ENCODE measurements at regions not wholly inside any gene's neighbourhood (a gene's known extent, or its start where the extent isn't known, plus 50 kb on each side); places are given as distances from the start of the nearest gene placed in this dataset.
"Not testable (repeated sequence)": the region's sequence is repeated elsewhere in the genome, so short reads cannot be mapped to it uniquely, and the experiment has no call there.

DNA sequence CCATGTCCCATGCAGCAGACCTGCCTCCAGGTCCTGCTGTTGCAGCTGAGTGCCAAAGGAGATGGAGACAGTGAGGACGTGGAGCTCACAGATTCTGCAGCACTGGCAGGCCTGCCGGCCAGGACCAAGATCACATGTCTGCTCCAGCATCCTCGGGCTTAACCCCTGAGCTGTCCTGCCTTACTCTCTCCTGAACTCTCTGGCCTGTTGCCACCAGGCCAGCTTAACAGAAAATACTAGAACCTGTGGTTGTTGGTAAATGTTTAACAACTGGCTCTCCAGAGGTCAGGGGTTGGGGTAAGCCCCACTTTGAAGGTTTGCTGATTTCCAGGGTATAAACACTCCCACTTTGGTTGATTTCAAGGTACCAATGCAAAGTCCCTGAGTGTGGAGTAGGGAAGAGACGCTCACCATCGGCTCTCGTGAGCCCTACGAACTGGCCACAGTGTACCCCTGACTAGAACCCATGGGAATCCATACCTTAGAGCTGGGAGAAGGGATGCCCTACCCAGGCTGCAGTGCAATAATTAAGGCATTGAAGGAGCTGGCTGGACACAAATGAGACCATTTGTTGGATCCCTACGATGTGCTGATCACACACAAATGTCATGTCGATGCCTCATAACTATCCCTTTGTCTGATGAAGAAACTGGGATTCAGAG, 147.9 kb downstream of the OR4M2 start:
- Histone ChIP-seq H3K4me3 (ENCODE audit: low read depth in 1 of 2, low read length in 2 of 2) (no peak overlapping the region), H3K27ac (ENCODE audit: low read depth, low read length) (no peak overlapping the region)

GRCh38 chr15:22229990-22230819, 149.9 kb downstream of the OR4M2 start:
- H3K4me3 ChIP-seq (ENCODE audit: low read depth in 1 of 2, low read length in 2 of 2): no peak overlapping the region
- no peaks in the 10 kb centered on the region for H3K27me3 ChIP-seq (ENCODE audit: control insufficient read depth in 1 of 2, insufficient read depth in 2 of 2, low read length in 2 of 2)
- H3K4me1 ChIP-seq (ENCODE audit: control insufficient read depth in 1 of 2, insufficient read depth in 2 of 2, low read length in 2 of 2): no peaks in the 10 kb centered on the region
- H3K9ac ChIP-seq (ENCODE audit: low read depth in 1 of 2, low read length in 2 of 2): no peak overlapping the region
- H3K9me3 ChIP-seq (ENCODE audit: control insufficient read depth in 1 of 2, low read length in 2 of 2): peaks cover 29 to 30% of the 10 kb centered on the region in 2 donors
- H3K36me3 ChIP-seq (ENCODE audit: control insufficient read depth in 1 of 2, insufficient read depth in 2 of 2, low read length in 2 of 2): no peaks in the 10 kb centered on the region
- H3K27ac ChIP-seq (ENCODE audit: low read depth, low read length): no peak overlapping the region

More for the DNA sequence above, 147.9 kb downstream of the OR4M2 start:
- Histone ChIP-seq H3K27me3 (ENCODE audit: control insufficient read depth in 1 of 2, insufficient read depth in 2 of 2, low read length in 2 of 2) (peaks cover 0 to 2% of the 10 kb centered on the region in 2 donors), H3K9ac (ENCODE audit: low read depth in 1 of 2, low read length in 2 of 2) (no peak overlapping the region), H3K36me3 (ENCODE audit: control insufficient read depth in 1 of 2, insufficient read depth in 2 of 2, low read length in 2 of 2) (no peaks in the 10 kb centered on the region), H3K4me1 (ENCODE audit: control insufficient read depth in 1 of 2, insufficient read depth in 2 of 2, low read length in 2 of 2) (no peaks in the 10 kb centered on the region), H3K9me3 (ENCODE audit: control insufficient read depth in 1 of 2, low read length in 2 of 2) (peaks cover 25 to 32% of the 10 kb centered on the region in 2 donors)

DNA sequence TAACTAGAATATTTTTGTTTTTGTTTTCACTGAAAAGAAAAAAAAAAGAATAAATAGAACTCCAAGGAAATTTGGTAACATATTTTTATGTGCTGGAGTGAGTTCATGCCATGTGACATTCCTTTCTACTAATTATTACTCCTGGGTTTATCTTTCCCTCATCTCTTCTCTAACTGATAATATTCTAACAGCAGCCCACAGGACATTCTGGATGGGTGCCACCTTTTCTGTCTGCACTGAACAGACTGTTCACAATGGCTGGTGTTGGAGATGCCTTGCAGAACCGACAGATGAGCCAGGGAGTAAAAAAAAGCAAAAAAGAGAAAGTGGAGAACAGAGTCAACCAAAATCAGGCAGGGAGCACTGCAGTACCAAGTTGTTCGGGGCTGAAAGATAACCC, 151.3 kb downstream of the OR4M2 start:
- Histone ChIP-seq H3K27me3 (ENCODE audit: control insufficient read depth in 1 of 2, insufficient read depth in 2 of 2, low read length in 2 of 2) (no peaks in the 10 kb centered on the region), H3K36me3 (ENCODE audit: control insufficient read depth in 1 of 2, insufficient read depth in 2 of 2, low read length in 2 of 2) (no peaks in the 10 kb centered on the region), H3K4me1 (ENCODE audit: control insufficient read depth in 1 of 2, insufficient read depth in 2 of 2, low read length in 2 of 2) (no peaks in the 10 kb centered on the region), H3K27ac (ENCODE audit: low read depth, low read length) (no peak overlapping the region), H3K9ac (ENCODE audit: low read depth in 1 of 2, low read length in 2 of 2) (no peak overlapping the region), H3K4me3 (ENCODE audit: low read depth in 1 of 2, low read length in 2 of 2) (no peak overlapping the region), H3K9me3 (ENCODE audit: control insufficient read depth in 1 of 2, low read length in 2 of 2) (peaks cover 28 to 32% of the 10 kb centered on the region in 2 donors)

DNA sequence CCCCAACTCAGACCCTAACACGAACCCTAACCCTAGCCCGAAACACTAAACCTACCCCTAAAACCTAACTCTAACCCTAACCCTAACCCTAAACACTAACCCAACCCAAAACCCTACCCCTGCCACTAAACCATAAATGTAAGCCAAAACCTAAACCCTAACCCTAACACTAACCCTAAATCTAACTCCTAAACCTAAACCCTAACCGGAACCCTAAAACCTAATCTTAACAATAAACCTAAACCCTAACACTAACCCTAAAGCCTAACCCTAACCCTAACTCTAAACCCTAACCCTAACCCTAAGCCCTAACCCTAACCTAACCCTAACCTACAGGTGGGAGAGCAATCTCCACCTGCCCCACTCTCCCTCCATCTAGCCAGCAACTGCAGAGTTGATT, 152.3 kb downstream of the OR4M2 start:
- Histone ChIP-seq H3K27ac (ENCODE audit: low read depth, low read length) (no peak overlapping the region), H3K9me3 (ENCODE audit: control insufficient read depth in 1 of 2, low read length in 2 of 2) (peaks cover 24 to 30% of the 10 kb centered on the region in 2 donors), H3K4me1 (ENCODE audit: control insufficient read depth in 1 of 2, insufficient read depth in 2 of 2, low read length in 2 of 2) (no peaks in the 10 kb centered on the region), H3K9ac (ENCODE audit: low read depth in 1 of 2, low read length in 2 of 2) (no peak overlapping the region), H3K4me3 (ENCODE audit: low read depth in 1 of 2, low read length in 2 of 2) (no peak overlapping the region), H3K36me3 (ENCODE audit: control insufficient read depth in 1 of 2, insufficient read depth in 2 of 2, low read length in 2 of 2) (no peaks in the 10 kb centered on the region), H3K27me3 (ENCODE audit: control insufficient read depth in 1 of 2, insufficient read depth in 2 of 2, low read length in 2 of 2) (no peaks in the 10 kb centered on the region)

GRCh38 chr15:22235261-22235930, 155.1 kb downstream of the OR4M2 start:
- H3K4me1 ChIP-seq (ENCODE audit: control insufficient read depth in 1 of 2, insufficient read depth in 2 of 2, low read length in 2 of 2); H3K27ac ChIP-seq (ENCODE audit: low read depth, low read length); H3K9ac ChIP-seq (ENCODE audit: low read depth in 1 of 2, low read length in 2 of 2); H3K36me3 ChIP-seq (ENCODE audit: control insufficient read depth in 1 of 2, insufficient read depth in 2 of 2, low read length in 2 of 2); H3K27me3 ChIP-seq (ENCODE audit: control insufficient read depth in 1 of 2, insufficient read depth in 2 of 2, low read length in 2 of 2); H3K4me3 ChIP-seq (ENCODE audit: low read depth in 1 of 2, low read length in 2 of 2): not testable (repeated sequence)
- peaks cover 20 to 26% of the 10 kb centered on the region in 2 donors for H3K9me3 ChIP-seq (ENCODE audit: control insufficient read depth in 1 of 2, low read length in 2 of 2)

DNA sequence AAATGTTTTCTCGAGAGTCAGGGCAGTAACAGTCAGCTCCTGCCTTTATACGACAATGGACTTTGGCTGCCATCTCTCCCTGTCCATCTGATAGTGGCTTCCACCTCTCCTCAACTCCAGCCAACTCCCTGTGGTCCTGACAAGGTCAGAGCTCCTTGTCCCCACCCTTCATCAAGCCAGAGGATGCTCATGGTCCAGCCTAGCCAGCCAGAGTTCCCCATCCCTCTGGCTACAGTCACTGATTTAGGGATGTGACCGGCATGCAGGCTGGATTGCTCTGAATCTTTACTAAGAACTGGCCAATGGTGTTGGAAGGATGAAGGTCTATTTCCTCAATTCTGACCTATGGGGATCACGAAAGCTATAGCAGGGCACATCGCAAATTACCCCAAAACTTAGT, 156.1 kb downstream of the OR4M2 start:
- H3K36me3 ChIP-seq (ENCODE audit: control insufficient read depth in 1 of 2, insufficient read depth in 2 of 2, low read length in 2 of 2): no peaks in the 10 kb centered on the region
- no peaks in the 10 kb centered on the region for H3K4me1 ChIP-seq (ENCODE audit: control insufficient read depth in 1 of 2, insufficient read depth in 2 of 2, low read length in 2 of 2)
- peaks cover 19 to 32% of the 10 kb centered on the region in 2 donors for H3K9me3 ChIP-seq (ENCODE audit: control insufficient read depth in 1 of 2, low read length in 2 of 2)
- H3K9ac ChIP-seq (ENCODE audit: low read depth in 1 of 2, low read length in 2 of 2): no peak overlapping the region
- H3K27ac ChIP-seq (ENCODE audit: low read depth, low read length): no peak overlapping the region
- no peak overlapping the region for H3K4me3 ChIP-seq (ENCODE audit: low read depth in 1 of 2, low read length in 2 of 2)
- H3K27me3 ChIP-seq (ENCODE audit: control insufficient read depth in 1 of 2, insufficient read depth in 2 of 2, low read length in 2 of 2): no peaks in the 10 kb centered on the region

- H3K9ac ChIP-seq (ENCODE audit: low read depth in 1 of 2, low read length in 2 of 2): no peak overlapping the region
- H3K27ac ChIP-seq (ENCODE audit: low read depth, low read length): no peak overlapping the region
- no peaks in the 10 kb centered on the region for H3K36me3 ChIP-seq (ENCODE audit: control insufficient read depth in 1 of 2, insufficient read depth in 2 of 2, low read length in 2 of 2)
- H3K9me3 ChIP-seq (ENCODE audit: control insufficient read depth in 1 of 2, low read length in 2 of 2): peaks cover 17 to 26% of the 10 kb centered on the region in 2 donors
- H3K27me3 ChIP-seq (ENCODE audit: control insufficient read depth in 1 of 2, insufficient read depth in 2 of 2, low read length in 2 of 2): no peaks in the 10 kb centered on the region
- H3K4me1 ChIP-seq (ENCODE audit: control insufficient read depth in 1 of 2, insufficient read depth in 2 of 2, low read length in 2 of 2): no peaks in the 10 kb centered on the region
- no peak overlapping the region for H3K4me3 ChIP-seq (ENCODE audit: low read depth in 1 of 2, low read length in 2 of 2)
These were observed 157.6 kb downstream of the OR4M2 start for GRCh38 chr15:22237891-22238275.

GRCh38 chr15:22238276-22238958, 158.1 kb downstream of the OR4M2 start:
- peaks cover 15 to 26% of the 10 kb centered on the region in 2 donors for H3K9me3 ChIP-seq (ENCODE audit: control insufficient read depth in 1 of 2, low read length in 2 of 2)
- H3K36me3 ChIP-seq (ENCODE audit: control insufficient read depth in 1 of 2, insufficient read depth in 2 of 2, low read length in 2 of 2); H3K27ac ChIP-seq (ENCODE audit: low read depth, low read length); H3K4me3 ChIP-seq (ENCODE audit: low read depth in 1 of 2, low read length in 2 of 2); H3K27me3 ChIP-seq (ENCODE audit: control insufficient read depth in 1 of 2, insufficient read depth in 2 of 2, low read length in 2 of 2); H3K4me1 ChIP-seq (ENCODE audit: control insufficient read depth in 1 of 2, insufficient read depth in 2 of 2, low read length in 2 of 2); H3K9ac ChIP-seq (ENCODE audit: low read depth in 1 of 2, low read length in 2 of 2): not testable (repeated sequence)

DNA sequence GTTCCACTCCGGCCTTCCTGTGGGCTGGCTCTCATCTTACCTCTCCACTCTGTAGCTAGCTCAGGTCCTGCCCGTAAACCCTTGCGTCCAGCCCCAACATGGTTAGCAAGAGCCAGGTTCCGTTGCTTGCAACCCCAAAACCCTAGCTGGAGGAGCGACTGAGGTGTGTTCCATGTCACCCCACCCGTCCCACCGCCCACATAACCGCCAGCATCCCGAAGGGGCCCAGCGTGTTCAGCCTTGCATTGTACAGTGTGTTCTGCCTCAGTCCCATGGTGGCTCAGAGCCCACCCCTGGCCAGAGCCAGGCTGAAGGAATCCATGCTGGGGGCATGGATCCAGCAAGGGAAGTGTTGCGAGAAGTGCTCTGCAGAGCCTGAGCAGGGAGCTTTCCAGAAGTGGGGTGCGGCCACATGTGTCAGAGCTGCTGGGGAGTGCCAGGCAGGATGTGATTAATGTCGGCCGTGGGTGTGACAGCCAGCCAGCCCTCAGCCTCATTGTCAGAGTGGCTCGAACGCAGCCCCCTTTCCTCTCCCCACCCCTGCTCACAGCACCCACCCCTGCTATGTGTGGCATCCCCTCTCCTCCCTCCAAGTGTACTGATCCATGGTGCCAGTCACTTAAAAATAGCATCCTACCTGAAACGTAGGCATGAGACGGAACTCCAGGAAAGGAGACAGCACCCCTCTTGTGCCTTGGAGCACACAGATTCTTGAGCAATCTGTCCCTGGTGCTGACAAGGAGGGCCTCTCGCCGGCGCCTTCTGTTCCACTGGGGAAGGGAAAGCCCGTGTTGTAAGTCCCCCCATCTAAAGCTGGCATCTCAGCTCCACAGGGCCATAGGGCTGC, 158.9 kb downstream of the OR4M2 start:
- not testable (repeated sequence) for H3K9ac ChIP-seq (ENCODE audit: low read depth in 1 of 2, low read length in 2 of 2); H3K36me3 ChIP-seq (ENCODE audit: control insufficient read depth in 1 of 2, insufficient read depth in 2 of 2, low read length in 2 of 2); H3K27me3 ChIP-seq (ENCODE audit: control insufficient read depth in 1 of 2, insufficient read depth in 2 of 2, low read length in 2 of 2); H3K4me3 ChIP-seq (ENCODE audit: low read depth in 1 of 2, low read length in 2 of 2); H3K4me1 ChIP-seq (ENCODE audit: control insufficient read depth in 1 of 2, insufficient read depth in 2 of 2, low read length in 2 of 2); H3K27ac ChIP-seq (ENCODE audit: low read depth, low read length)
- peaks cover 15 to 28% of the 10 kb centered on the region in 2 donors for H3K9me3 ChIP-seq (ENCODE audit: control insufficient read depth in 1 of 2, low read length in 2 of 2)

Data from duodenal mucosa (tissue), 2 donors.